Epithelial cell of proximal tubule (primary cell): ENCODE measurements at regions not wholly inside any gene's neighbourhood (a gene's known extent, or its start where the extent isn't known, plus 50 kb on each side); places are given as distances from the start of the nearest gene placed in this dataset.
A peak's percentile ranks its signal among the peaks of the same experiment; 100 is the strongest.

ENCODE experiments used
- DNase-seq: peaks from one replicate; pipeline ENCODE4 v3.0.0-alpha.2; 2011; ENCODE audit warnings: low read depth
- H3K4me3 ChIP-seq: 2 replicates; pipeline ENCODE4 v1.5.1; 2011; ENCODE audit warnings: low read depth, mild to moderate bottlenecking, low read length
- CTCF ChIP-seq: conservative IDR thresholded peaks from 2 replicates; pipeline ENCODE4 v1.5.1; 2012; ENCODE audit warnings: low read depth, mild to moderate bottlenecking, low read length

GRCh38 chr2:13056259-13056843 lies 339.6 kb downstream of the TRIB2 start:
- peak; percentile 66 for TF ChIP-seq CTCF
- H3K4me3 ChIP-seq: no peak overlapping the region
- no peak for DNase-seq

DNA sequence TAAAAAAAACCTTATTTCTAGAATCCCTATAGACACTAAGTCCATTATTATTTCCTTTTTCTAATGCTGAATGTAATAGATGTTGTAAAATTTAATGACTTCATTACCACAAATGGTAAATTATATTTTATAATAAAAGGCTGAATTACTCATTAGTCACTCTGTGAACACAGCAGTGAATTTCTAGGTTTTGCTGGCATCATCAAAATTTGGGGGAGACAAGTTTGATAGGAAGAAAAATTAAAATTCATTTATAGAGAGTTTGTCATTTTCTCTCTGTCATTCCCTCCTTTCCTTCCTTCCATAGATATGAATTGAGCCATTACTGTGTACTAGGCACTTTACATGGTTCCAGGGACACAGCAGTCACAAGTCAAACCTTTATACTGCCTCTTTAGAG lies 340.9 kb downstream of the TRIB2 start:
- no peak for TF ChIP-seq CTCF
- no peak overlapping the region for H3K4me3 ChIP-seq
- no peak for DNase-seq

DNA sequence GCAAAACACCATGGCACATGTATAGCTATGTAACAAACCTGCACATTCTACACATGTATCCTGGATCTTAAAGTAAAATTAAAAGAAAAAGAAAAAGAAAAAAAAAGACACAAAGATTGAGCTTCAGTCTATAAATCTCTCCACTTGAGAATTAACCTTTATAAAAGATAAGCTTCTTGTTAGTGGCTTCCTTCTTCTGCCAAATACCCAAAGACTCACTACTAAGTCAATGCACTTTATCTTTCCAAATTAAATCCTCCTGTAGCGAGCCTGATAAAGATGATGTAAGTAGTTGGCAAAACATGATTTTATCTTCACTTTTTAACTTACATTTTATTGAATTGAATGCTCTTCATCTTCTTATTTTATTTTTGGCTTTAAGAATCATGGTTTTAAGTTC lies 349.9 kb downstream of the TRIB2 start:
- H3K4me3 ChIP-seq: no peak overlapping the region
- TF ChIP-seq CTCF: no peak
- no peak for DNase-seq

DNA sequence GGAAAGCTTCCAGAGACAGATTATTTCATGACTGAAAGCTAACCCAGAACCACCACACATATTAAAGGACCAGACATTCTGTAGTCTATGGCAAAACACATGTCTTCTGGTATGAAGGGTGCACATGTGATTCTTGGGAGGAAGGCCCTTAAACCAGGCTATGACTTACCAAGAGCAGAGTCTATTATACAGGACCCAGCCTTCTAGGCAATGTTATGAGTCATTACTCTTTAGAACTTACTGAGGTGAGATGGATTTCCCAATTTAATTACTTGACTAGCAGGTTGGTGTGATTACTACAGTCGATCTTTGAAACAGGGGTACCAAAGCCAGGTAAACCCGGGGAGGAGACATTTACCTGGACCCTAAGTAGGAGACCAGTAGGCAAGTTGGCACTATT lies 350.8 kb downstream of the TRIB2 start:
- no peak for TF ChIP-seq CTCF
- no peak for DNase-seq
- no peak overlapping the region for H3K4me3 ChIP-seq

DNA sequence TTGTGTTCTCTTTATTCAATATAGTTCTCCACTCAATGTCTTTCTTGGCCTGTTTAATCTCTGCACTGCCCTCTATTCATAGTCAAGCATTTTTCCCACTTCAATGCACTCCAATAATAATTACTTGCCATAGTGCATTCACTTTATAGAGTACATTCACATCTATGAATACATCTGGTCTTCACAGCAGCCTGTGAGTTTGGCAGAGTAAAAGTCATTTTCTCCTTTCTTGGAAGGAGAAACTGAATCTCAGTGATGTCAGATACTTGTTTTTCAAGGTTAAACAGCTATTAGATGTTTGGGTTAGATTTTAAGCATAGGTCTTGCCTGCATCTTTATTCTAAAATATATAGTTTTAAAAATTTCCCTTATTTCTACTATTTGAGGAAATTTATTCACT lies 373.2 kb downstream of the TRIB2 start:
- TF ChIP-seq CTCF: no peak
- H3K4me3 ChIP-seq: no peak overlapping the region
- no peak for DNase-seq

DNA sequence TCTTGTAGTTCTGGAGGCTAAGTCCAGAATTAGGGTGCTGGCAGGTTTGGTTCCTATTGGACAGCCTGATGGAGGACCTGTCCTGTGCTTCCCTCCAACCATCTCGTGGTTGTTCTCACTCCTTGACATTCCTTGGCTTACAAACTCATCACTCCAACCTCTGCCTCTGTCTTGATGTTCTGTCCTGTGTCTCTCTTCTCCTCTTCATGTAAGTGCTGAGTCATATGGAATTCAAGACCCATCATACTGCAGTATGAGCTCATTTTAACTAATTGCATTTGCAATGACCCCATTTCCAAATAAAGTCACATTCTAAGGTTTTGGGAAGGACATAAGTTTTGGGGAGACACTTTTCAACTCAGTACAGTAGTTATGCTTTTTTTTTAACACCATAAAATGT lies 374.7 kb downstream of the TRIB2 start:
- DNase-seq: no peak
- TF ChIP-seq CTCF: no peak
- H3K4me3 ChIP-seq: no peak overlapping the region

- no peak for DNase-seq
- no peak for TF ChIP-seq CTCF
- no peak overlapping the region for H3K4me3 ChIP-seq
Measured at GRCh38 chr2:13091861-13092378, 375.2 kb downstream of the TRIB2 start.
